ENCODE measurements at regions not wholly inside any gene's neighbourhood (a gene's known extent, or its start where the extent isn't known, plus 50 kb on each side); places are given as distances from the start of the nearest gene placed in this dataset.
"Not testable (repeated sequence)": the region's sequence is repeated elsewhere in the genome, so short reads cannot be mapped to it uniquely, and the experiment has no call there.

GRCh38 chr1:58167131-58167530 lies 379.4 kb downstream of the OMA1 start:
- not testable (repeated sequence) for TF ChIP-seq CTCF (IDR thresholded peaks at IDR 0.05; ENCODE audit: insufficient read depth, low read length, poor library complexity, severe bottlenecking); EZH2phosphoT487 (conservative IDR thresholded peaks at IDR 0.05; ENCODE audit: low read length)
